LNCAP (cell line): ENCODE measurements at regions not wholly inside any gene's neighbourhood (a gene's known extent, or its start where the extent isn't known, plus 50 kb on each side); places are given as distances from the start of the nearest gene placed in this dataset.

Source experiments
- TF ChIP-seq, protein P1 (sequence below): fragments of 450-650 bp; IDR thresholded peaks from 2 replicates; pipeline ENCODE4 v1.5.1; 2017; ENCODE audit warnings: mild to moderate bottlenecking

DNA sequence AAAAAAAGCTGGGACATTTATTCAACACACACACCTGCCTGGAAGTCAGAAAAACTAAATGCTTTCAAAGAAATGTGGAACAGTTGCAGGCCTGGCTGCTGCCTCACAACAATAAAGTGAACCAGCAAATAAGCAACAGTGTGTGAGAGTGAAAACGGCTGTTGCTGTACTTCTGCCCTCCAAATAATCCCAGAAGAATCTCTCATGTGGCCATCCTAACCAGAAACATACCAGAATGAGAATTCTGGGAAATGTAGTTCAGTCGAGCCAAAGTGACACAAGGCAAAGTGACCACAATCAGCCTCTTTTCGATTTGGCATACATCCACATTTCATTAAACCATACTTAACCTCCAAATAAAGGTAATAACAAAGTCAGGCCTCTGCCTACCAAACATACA lies 204.5 kb downstream of the SLC7A11 start:
- TF ChIP-seq, protein P1, sequence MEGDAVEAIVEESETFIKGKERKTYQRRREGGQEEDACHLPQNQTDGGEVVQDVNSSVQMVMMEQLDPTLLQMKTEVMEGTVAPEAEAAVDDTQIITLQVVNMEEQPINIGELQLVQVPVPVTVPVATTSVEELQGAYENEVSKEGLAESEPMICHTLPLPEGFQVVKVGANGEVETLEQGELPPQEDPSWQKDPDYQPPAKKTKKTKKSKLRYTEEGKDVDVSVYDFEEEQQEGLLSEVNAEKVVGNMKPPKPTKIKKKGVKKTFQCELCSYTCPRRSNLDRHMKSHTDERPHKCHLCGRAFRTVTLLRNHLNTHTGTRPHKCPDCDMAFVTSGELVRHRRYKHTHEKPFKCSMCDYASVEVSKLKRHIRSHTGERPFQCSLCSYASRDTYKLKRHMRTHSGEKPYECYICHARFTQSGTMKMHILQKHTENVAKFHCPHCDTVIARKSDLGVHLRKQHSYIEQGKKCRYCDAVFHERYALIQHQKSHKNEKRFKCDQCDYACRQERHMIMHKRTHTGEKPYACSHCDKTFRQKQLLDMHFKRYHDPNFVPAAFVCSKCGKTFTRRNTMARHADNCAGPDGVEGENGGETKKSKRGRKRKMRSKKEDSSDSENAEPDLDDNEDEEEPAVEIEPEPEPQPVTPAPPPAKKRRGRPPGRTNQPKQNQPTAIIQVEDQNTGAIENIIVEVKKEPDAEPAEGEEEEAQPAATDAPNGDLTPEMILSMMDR = no peak

DNA sequence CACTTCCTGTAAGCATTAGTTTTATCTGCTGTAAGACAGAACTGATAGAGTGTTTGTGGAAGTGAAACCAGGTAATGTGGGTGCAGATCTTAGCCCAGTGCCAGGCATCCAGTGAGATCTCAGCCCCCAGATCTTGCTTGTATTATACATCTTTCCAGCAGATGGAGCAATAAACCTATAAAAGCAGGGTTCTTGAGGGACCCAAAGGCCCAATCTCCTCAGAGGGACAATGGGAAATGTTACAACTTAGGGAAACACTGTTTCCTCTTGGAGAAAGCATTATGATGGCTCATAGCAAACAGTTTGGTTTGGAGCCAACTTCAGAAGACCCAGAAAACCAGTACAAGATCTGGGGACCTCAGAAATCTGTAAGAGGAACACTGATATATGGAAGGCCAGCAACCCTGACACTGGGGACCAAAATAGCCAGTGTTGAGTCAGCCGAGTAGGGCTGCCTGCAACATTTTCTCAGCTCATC lies 206.3 kb downstream of the SLC7A11 start:
- TF ChIP-seq, protein P1 = peak; percentile 57; the same call in 1 of the 2 replicates

DNA sequence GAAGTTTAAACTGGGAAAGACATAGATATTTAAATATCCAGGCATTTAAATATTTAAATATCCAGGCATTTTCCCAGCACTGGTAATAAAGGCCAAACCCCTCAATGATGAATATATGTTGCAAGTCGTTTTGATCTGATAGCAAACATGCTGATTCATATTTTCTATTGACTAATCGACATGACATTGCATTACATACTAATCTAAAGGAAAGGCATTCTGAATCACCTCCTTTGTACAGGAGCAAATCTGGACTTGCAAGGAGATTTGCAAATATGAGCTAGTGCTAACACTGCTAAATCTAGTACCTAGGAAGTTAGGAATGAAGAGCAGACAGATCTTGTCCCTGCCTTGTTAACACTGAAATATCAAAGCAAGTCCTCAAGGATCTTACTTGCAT lies 207.3 kb downstream of the SLC7A11 start:
- TF ChIP-seq, protein P1 = no peak

DNA sequence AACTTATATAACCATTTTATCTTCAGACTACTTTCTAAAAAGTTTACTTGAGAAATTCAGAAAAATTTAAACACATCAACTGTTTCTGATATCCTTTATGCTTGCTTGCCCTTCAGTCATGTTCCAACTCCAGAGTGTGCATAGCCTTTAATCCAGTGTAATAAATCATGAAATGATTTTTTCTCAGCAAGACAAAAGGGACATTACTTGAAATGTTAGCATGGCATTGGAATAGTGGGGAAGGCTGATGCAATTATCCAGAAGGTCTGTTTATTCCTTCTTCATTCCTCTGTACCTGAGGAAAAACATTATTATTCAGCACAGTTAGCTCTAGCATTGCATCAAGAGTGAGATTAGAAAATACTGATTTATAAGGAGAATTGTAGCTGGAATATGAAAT lies 209.9 kb downstream of the SLC7A11 start:
- TF ChIP-seq, protein P1 = no peak

DNA sequence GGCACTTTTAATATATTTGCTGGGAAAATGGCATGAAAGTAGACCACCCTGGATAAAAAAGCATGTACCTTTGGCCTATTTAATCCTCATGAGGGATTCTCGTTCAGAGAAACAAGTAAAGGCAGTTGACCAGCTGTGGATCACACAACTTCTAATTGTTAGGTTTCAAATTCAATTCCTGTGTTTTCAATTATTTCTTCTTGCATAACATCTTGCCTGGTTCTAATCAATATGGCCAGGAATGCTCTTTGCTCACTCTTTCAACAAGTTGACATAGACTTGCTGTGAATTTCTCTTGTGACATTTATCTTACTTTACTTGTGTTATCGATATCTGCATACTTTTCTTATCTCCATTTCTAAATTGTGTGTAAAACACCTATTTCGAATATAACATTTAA lies 211.8 kb downstream of the SLC7A11 start:
- TF ChIP-seq, protein P1 = no peak

DNA sequence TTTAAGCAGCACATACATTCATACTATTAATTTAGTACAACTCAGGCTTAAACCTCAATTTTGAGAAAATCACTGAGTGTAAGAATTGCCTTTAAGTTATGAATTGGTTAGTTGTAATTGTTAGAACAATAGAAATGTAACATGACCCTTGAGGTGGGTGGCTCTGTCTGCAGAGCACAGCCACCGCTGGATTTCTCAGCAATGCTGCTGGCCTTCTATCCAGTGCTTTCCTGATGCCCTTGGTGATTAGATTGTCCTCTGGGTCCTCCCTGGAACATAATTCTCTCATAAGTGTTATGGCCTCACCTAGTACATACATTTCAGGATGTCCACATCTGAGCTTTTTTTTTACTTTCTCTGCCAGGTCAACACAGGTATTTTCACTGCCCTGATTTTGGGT lies 213.2 kb downstream of the SLC7A11 start:
- TF ChIP-seq, protein P1 = no peak

DNA sequence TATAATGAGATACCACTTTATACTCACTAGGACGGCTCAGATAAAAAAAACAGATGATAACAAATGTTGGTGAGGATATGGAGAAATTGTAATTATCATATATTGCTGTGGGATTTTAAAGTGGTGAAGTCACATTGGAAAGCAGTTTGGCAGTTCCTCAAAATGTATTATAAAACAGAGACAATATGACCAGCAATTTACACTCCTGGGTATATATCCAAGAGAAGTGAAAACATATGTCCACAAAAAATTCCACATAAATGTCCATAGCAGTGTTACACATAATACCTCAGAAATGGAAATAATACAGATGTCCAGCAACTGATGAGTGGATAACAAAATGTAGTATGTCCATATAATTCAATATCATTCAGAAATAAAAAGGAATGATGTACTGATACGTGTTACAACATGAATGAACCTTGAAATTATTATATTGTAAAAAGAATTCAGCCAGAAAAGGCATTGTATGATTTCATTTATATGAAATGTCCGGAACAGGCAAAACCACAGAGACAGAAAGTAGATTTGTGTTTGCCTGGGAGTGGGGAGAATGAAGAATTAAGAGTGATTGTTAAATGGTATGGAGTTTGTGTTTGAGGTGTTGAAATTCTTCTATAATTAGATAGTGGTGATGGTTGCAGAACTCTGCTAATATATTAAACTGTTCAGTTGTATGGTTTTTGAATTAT lies 220.9 kb downstream of the SLC7A11 start:
- TF ChIP-seq, protein P1 = no peak
